ENCODE measurements at regions not wholly inside any gene's neighbourhood (a gene's known extent, or its start where the extent isn't known, plus 50 kb on each side); places are given as distances from the start of the nearest gene placed in this dataset.
"Not testable (repeated sequence)": the region's sequence is repeated elsewhere in the genome, so short reads cannot be mapped to it uniquely, and the experiment has no call there.

DNA sequence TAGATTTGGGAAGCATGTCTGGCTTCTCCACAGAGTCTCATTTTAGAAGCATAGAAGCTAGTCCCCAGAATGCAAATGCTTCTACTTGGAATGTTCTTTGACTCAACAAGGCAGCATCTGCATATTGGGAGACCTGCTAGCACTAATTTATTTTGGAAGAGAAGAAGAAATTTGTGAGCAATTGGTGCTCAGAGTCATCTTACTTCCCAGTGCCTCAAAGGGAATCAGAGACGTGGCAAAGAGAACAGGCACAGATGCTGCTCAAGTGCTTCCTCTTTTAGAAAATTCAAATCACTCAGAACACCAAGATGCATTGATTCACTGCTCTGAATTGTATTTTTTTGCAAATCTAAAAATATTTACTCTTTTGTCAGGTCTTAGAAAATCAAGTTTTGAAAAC lies 255.7 kb downstream of the BRINP2 start:
- no peaks in the 10 kb centered on the region for H3K27me3 Mint-ChIP-seq (ENCODE audit: low read depth)
- H3K4me1 Mint-ChIP-seq (ENCODE audit: low read depth), result no peaks in the 10 kb centered on the region
- no peak overlapping the region for H3K4me3 Mint-ChIP-seq
- H3K9me3 Mint-ChIP-seq, result no peaks in the 10 kb centered on the region
- CTCF ChIA-PET, result no interaction called here
- no peaks in the 10 kb centered on the region for H3K36me3 Mint-ChIP-seq (ENCODE audit: low read depth)
- intact Hi-C loops (cut with micrococcal nuclease), result no loop called here
- no peak overlapping the region for H3K27ac Mint-ChIP-seq
- no peak for DNase-seq

DNA sequence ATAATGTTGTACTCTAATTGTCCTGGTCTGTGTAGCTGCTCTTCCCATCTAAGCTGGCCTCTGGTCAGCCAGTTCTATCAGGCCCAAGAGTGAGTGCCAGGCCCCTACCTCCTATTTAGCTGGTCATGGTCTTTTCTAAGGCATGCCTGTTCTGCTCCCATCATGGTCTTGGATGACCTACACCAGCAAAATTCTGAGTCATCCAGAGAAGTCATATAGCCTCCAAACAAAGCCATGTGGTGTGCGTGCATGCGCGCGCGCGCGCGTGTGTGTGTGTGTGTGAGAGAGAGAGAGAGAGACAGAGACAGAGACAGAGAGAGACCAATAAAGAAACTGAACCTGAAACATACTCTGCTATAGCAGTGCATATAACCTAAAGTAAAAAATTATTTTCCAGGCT lies 254.4 kb downstream of the BRINP2 start:
- Mint-ChIP-seq H3K36me3 (ENCODE audit: low read depth) (no peaks in the 10 kb centered on the region), H3K27me3 (ENCODE audit: low read depth) (no peaks in the 10 kb centered on the region), H3K9me3 (peaks cover 2% of the 10 kb centered on the region), H3K4me3 (no peak overlapping the region), H3K27ac (no peak overlapping the region), H3K4me1 (ENCODE audit: low read depth) (no peaks in the 10 kb centered on the region)
- intact Hi-C loops (cut with micrococcal nuclease), result no loop called here
- DNase-seq, result no peak
- CTCF ChIA-PET, result no interaction called here

DNA sequence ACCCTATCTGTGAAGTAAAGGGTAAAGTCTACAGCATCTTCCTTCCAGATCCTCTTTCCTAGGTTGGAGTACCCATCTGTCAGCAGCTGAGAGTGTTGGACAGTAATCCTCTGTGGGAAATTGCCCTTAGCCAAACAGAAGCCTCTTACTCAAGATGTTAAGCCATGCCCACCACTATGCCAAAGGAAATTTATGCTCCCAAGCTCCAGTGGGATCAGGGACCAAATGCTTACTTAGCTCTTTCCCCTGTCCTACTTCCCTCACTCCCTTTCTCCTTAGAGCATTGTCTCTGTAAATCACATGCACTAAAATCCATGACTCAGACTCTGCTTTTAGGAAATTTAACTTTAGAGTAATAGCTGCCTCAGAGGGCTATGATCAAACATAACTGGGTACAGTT lies 254.0 kb downstream of the BRINP2 start:
- no peak overlapping the region for H3K27ac Mint-ChIP-seq
- CTCF ChIA-PET, result no interaction called here
- H3K4me3 Mint-ChIP-seq, result no peak overlapping the region
- DNase-seq, result no peak
- H3K9me3 Mint-ChIP-seq, result peaks cover 2% of the 10 kb centered on the region
- H3K4me1 Mint-ChIP-seq (ENCODE audit: low read depth), result no peaks in the 10 kb centered on the region
- no peaks in the 10 kb centered on the region for H3K27me3 Mint-ChIP-seq (ENCODE audit: low read depth)
- intact Hi-C loops (cut with micrococcal nuclease), result no loop called here
- H3K36me3 Mint-ChIP-seq (ENCODE audit: low read depth), result no peaks in the 10 kb centered on the region

DNA sequence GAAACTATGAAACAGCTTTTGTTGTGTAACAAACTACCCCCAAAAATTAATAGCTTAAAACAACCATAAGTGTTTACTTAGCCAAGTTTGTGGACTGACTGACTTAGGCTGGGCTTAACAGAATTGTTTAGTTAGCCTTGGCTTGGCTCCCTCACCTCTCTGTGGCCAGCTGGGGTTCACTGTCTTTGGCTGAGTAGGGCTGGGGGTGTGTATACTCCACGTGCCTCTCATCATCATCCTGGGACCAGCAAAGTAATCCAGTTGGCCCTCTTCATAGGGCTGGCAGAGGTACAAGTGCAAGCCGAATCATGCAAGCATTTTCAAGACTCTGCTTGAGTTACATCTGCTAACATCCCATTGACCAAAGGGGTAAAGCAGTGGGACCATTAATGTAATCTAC lies 252.3 kb downstream of the BRINP2 start:
- no peak for DNase-seq
- intact Hi-C loops (cut with micrococcal nuclease), result no loop called here
- Mint-ChIP-seq H3K9me3 (peaks cover 2% of the 10 kb centered on the region), H3K27ac (no peak overlapping the region), H3K27me3 (ENCODE audit: low read depth) (no peaks in the 10 kb centered on the region), H3K4me3 (no peak overlapping the region), H3K36me3 (ENCODE audit: low read depth) (no peaks in the 10 kb centered on the region), H3K4me1 (ENCODE audit: low read depth) (no peaks in the 10 kb centered on the region)
- CTCF ChIA-PET, result interaction anchor here (0.6 kb wide), 1 partner anchor 125 kb away, joined by 3 read pairs; no protein-coding TSS in a partner anchor

DNA sequence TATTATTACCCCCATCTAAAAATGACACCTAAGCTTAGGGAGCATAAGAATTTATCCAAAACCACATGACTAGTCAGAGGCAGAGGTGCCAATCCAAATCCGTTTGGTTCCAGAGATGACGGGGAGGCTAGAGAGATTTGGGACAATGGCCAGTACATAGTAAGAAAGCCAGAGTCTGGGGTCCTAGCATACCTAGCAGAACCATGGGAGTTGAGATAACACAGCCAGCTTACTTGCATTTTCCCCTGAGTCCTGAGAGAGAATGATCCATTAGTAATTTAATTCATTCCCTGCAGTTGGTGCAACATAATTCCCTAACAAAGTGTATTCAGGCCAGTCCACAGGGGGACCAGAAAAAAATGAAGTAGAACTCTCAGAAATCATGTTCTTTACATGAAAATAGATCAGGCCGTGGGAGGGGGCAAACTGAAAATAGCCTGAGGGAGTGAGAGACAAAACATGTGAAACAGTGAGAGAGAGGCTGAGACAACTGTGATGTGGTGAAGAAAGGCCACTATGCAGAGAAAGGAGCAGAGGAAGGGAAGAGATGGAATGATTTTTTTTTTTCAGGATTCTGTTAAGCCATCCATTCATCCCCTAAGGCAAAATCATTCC lies 243.3 kb downstream of the BRINP2 start:
- no peaks in the 10 kb centered on the region for H3K4me1 Mint-ChIP-seq (ENCODE audit: low read depth)
- H3K36me3 Mint-ChIP-seq (ENCODE audit: low read depth), result no peaks in the 10 kb centered on the region
- peaks cover 2% of the 10 kb centered on the region for H3K27me3 Mint-ChIP-seq (ENCODE audit: low read depth)
- no peak overlapping the region for H3K4me3 Mint-ChIP-seq
- H3K27ac Mint-ChIP-seq, result no peak overlapping the region
- CTCF ChIA-PET, result no interaction called here
- no peak for DNase-seq
- H3K9me3 Mint-ChIP-seq, result peaks cover 2% of the 10 kb centered on the region
- intact Hi-C loops (cut with micrococcal nuclease), result no loop called here

DNA sequence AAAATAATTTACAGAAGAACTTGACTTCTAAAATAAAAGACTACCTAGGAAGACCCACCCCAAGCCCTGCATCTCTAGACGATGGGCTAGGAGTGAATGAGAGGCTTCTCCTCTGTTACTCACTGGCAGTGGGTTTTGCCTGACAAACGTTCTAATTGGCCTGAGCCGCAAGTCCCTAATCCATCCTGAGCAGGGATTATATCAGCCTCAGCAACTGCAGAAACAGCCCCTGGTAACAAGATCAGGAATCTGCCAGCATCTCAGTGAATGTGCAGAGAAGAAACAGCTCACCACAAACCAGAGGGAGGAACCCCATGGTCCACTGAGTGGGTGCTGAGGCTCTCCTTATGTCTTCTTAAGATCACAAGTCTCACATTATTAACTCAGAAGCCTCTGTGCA lies 240.6 kb downstream of the BRINP2 start:
- Mint-ChIP-seq H3K27ac (no peak overlapping the region), H3K9me3 (peaks cover 12% of the 10 kb centered on the region), H3K4me1 (ENCODE audit: low read depth) (no peaks in the 10 kb centered on the region), H3K4me3 (no peak overlapping the region), H3K27me3 (ENCODE audit: low read depth) (peaks cover 2% of the 10 kb centered on the region), H3K36me3 (ENCODE audit: low read depth) (no peaks in the 10 kb centered on the region)
- CTCF ChIA-PET, result no interaction called here
- intact Hi-C loops (cut with micrococcal nuclease), result no loop called here
- DNase-seq, result no peak

DNA sequence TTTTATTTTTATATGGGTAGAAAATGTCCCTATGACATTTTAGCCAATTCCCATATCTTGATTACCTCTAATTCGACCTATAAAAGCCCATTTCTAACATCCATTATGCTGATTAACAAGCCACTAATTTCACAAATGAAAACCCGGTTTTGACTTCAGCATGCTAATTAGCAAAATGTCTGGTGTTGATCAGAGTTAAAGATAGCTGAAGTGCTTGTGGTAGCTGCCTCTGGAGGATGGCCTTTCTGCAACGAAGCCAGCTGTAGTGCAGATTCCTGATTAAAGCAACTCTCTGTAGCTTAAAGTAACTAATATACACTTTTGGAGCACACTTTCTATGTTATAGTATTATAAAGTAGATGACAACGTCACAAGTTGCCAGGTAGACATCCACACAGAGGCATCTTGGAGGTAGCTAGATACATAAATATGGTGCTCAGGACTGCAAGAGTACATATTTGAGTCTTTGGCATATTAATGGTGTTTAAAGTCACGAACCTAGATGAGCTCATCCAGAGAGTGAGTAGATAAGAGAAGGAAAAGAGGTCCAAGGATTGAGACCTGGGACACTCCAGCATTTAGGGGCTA lies 239.5 kb downstream of the BRINP2 start:
- no peaks in the 10 kb centered on the region for H3K36me3 Mint-ChIP-seq (ENCODE audit: low read depth)
- no peak for DNase-seq
- peaks cover 2% of the 10 kb centered on the region for H3K27me3 Mint-ChIP-seq (ENCODE audit: low read depth)
- no peak overlapping the region for H3K27ac Mint-ChIP-seq
- CTCF ChIA-PET, result interaction anchor here (0.6 kb wide), 1 partner anchor 391 kb away, joined by 3 read pairs; no protein-coding TSS in a partner anchor
- H3K9me3 Mint-ChIP-seq, result peaks cover 12% of the 10 kb centered on the region
- no peak overlapping the region for H3K4me3 Mint-ChIP-seq
- H3K4me1 Mint-ChIP-seq (ENCODE audit: low read depth), result no peaks in the 10 kb centered on the region
- intact Hi-C loops (cut with micrococcal nuclease), result no loop called here

DNA sequence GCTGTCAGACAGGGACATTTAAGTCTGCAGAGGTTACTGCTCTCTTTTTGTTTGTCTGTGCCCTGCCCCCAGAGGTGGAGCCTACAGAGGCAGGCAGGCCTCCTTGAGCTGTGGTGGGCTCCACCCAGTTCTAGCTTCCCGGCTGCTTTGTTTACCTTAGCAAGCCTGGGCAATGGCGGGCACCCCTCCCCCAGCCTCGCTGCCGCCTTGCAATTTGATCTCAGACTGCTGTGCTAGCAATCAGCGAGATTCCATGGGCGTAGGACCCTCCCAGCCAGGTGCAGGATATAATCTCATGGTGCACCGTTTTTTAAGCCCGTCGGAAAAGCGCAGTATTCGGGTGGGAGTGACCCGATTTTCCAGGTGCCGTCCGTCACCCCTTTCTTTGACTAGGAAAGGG lies 235.6 kb downstream of the BRINP2 start:
- H3K36me3 Mint-ChIP-seq (ENCODE audit: low read depth); H3K27ac Mint-ChIP-seq; H3K4me3 Mint-ChIP-seq; H3K27me3 Mint-ChIP-seq (ENCODE audit: low read depth); H3K4me1 Mint-ChIP-seq (ENCODE audit: low read depth); CTCF ChIA-PET; intact Hi-C loops (cut with micrococcal nuclease); DNase-seq: not testable (repeated sequence)
- H3K9me3 Mint-ChIP-seq, result peaks cover 12% of the 10 kb centered on the region

DNA sequence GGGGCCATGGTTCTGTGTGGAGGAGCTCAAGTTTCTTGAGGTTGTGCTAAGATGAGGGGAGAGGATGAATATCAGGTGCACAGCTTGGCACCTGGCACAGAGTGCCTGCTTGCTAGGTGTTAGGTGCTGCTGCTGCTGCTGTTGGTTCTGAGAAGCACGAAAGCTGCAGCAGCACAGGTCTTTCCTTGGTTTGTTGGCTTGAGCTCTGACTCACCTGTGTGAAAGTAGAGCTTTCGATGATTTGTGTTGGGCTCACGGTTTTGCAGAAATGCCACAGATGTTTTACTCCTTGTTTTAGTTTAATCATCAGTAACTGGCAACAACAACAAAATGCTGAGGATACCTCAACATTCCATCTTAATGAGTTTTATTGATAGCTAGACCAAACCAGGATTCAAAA lies 221.6 kb downstream of the BRINP2 start:
- no peaks in the 10 kb centered on the region for H3K9me3 Mint-ChIP-seq
- no peak for DNase-seq
- intact Hi-C loops (cut with micrococcal nuclease), result no loop called here
- CTCF ChIA-PET, result no interaction called here
- peaks cover 2% of the 10 kb centered on the region for H3K27me3 Mint-ChIP-seq (ENCODE audit: low read depth)
- no peak overlapping the region for H3K27ac Mint-ChIP-seq
- H3K4me3 Mint-ChIP-seq, result no peak overlapping the region
- H3K36me3 Mint-ChIP-seq (ENCODE audit: low read depth), result no peaks in the 10 kb centered on the region
- H3K4me1 Mint-ChIP-seq (ENCODE audit: low read depth), result no peaks in the 10 kb centered on the region

DNA sequence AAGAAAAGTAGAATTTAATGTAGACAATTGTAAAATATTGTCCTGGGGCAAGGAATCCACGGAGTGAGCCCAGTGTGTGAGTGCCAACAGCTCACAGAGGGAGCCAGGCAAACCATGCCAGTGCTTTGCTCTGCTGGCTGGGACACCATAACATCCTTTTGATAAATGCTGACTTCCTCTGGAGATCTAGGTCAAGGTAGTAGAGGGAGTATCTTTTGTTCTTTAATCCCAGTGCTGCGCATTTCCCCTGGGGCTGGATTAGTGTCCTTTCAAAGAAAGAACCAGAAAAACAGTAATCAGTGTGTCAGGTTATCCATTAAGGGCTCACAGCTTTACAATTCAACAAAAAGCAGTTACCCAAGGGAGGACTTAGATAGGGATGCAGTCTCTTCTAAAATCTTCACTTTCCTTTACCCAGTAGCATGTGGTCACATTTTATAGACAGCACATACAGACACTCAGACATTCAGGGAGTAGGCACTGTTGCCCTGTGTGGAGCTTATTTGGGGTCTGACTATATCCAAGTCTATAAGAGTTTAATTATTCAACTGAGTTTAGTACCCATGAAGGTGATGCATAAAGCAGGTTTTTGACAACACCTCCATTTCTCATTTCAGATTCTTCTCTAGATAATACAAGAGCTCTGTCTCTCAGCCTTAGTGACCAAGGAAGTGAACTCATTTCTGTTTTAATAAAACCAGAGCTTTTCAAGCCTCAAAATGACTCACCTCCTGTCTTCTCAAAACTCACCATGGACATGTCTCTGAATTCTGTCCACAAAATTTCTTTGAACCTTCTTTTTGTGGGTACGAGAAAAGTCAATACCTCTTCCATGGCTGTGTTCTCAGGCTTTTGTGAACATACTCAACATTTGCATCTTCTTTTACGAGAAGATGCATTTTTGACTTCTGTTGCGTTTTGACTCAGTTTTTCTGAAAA lies 215.3 kb downstream of the BRINP2 start:
- intact Hi-C loops (cut with micrococcal nuclease), result no loop called here
- Mint-ChIP-seq H3K27ac (no peak overlapping the region), H3K9me3 (peaks cover 11% of the 10 kb centered on the region), H3K36me3 (ENCODE audit: low read depth) (no peaks in the 10 kb centered on the region), H3K4me1 (ENCODE audit: low read depth) (no peaks in the 10 kb centered on the region), H3K27me3 (ENCODE audit: low read depth) (peaks cover 2% of the 10 kb centered on the region), H3K4me3 (no peak overlapping the region)
- no peak for DNase-seq
- CTCF ChIA-PET, result no interaction called here

DNA sequence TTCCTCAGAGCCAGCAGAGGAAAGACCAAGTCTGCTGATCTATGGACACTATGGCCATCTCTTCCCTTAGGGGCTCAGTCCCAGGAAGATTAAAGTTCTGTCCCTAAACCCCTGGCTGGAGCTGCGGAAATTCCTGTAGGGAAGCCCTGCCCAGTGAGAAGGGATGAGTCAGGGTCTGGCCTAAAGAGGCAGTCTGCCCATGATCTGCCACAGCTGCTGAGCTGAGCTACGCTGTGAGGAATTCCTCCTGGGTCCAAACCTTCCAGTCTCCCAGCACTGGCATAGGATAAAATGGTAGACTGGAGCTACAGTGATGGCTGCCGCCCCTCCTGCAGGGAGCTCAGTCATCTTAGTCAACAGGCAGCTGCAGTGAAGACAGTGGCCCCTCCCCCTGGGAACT lies 213.7 kb downstream of the BRINP2 start:
- no peaks in the 10 kb centered on the region for H3K36me3 Mint-ChIP-seq (ENCODE audit: low read depth)
- no peaks in the 10 kb centered on the region for H3K4me1 Mint-ChIP-seq (ENCODE audit: low read depth)
- no peak for DNase-seq
- peaks cover 13% of the 10 kb centered on the region for H3K9me3 Mint-ChIP-seq
- no peak overlapping the region for H3K27ac Mint-ChIP-seq
- H3K4me3 Mint-ChIP-seq, result no peak overlapping the region
- intact Hi-C loops (cut with micrococcal nuclease), result no loop called here
- CTCF ChIA-PET, result no interaction called here
- H3K27me3 Mint-ChIP-seq (ENCODE audit: low read depth), result peaks cover 2% of the 10 kb centered on the region

DNA sequence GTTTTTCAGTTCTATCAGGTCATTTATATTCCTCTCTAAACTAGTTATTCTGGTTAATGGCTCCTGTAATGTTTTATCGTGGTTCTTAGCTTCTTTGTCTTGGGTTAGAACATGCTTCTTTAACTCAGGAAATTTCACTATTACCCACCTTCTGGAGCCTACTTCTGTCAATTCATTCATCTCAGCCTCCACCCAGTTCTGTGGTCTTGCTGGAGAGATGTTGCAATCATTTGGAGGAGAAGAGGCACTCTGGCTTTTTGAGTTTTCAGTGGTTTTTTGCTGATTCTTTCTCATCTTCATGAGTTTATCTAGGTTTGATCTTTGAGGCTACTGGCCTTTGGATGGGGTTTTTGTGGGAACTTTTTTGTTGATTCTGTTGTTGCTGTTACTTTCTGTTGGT lies 213.0 kb downstream of the BRINP2 start:
- Mint-ChIP-seq H3K9me3 (peaks cover 14% of the 10 kb centered on the region), H3K36me3 (ENCODE audit: low read depth) (no peaks in the 10 kb centered on the region), H3K4me1 (ENCODE audit: low read depth) (no peaks in the 10 kb centered on the region), H3K4me3 (no peak overlapping the region), H3K27me3 (ENCODE audit: low read depth) (peaks cover 2% of the 10 kb centered on the region), H3K27ac (no peak overlapping the region)
- intact Hi-C loops (cut with micrococcal nuclease), result no loop called here
- no peak for DNase-seq
- CTCF ChIA-PET, result no interaction called here

DNA sequence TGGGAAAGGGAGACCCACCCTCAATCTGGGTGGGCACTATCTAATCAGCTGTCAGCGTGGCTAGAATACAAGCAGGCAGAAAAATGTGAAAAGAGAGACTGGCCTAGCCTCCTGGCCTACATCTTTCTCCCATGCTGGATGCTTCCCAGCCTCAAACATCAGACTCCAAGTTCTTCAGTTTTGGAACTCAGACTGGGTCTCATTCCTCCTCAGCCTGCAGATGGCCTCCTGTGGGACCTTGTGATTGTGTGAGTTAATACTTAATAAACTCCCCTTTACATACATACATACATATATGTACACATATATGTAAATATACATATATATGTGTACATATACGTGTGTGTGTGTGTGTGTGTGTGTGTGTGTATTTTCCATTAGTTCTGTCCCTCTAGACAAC lies 207.1 kb downstream of the BRINP2 start:
- H3K27me3 Mint-ChIP-seq (ENCODE audit: low read depth), result no peaks in the 10 kb centered on the region
- no peaks in the 10 kb centered on the region for H3K4me1 Mint-ChIP-seq (ENCODE audit: low read depth)
- H3K36me3 Mint-ChIP-seq (ENCODE audit: low read depth), result no peaks in the 10 kb centered on the region
- H3K9me3 Mint-ChIP-seq, result peaks cover 12% of the 10 kb centered on the region
- DNase-seq, result no peak
- CTCF ChIA-PET, result interaction anchor here (0.9 kb wide), 1 partner anchor 9 kb away, joined by 3 read pairs; no protein-coding TSS in a partner anchor
- intact Hi-C loops (cut with micrococcal nuclease), result no loop called here
- H3K27ac Mint-ChIP-seq, result no peak overlapping the region
- no peak overlapping the region for H3K4me3 Mint-ChIP-seq

Measured in activated naive CD4-positive, alpha-beta T cell treated with anti-CD3 and anti-CD28 coated beads for 36 hours (primary cell).